ENCODE measurements at regions not wholly inside any gene's neighbourhood (a gene's known extent, or its start where the extent isn't known, plus 50 kb on each side); places are given as distances from the start of the nearest gene placed in this dataset.

GRCh38 chr6:77979204-77979603 lies 326.4 kb downstream of the MEI4 start:
- H3K36me3 ChIP-seq, result no peaks in the 10 kb centered on the region
- H3K4me3 ChIP-seq, result no peak overlapping the region
- DNase-seq, result no peak
- no peak overlapping the region for H3K27ac ChIP-seq
- H3K27me3 ChIP-seq, result no peaks in the 10 kb centered on the region
- no peaks in the 10 kb centered on the region for H3K9me3 ChIP-seq (replicated peaks)
- H3K4me1 ChIP-seq, result no peaks in the 10 kb centered on the region

- H3K4me3 ChIP-seq, result no peak overlapping the region
- H3K4me1 ChIP-seq, result no peaks in the 10 kb centered on the region
- H3K27ac ChIP-seq, result no peak overlapping the region
- H3K9me3 ChIP-seq (replicated peaks), result no peaks in the 10 kb centered on the region; the same call in 1 of the 2 replicates
- DNase-seq, result no peak
- no peaks in the 10 kb centered on the region for H3K36me3 ChIP-seq
- no peaks in the 10 kb centered on the region for H3K27me3 ChIP-seq
These were observed 333.7 kb downstream of the MEI4 start for GRCh38 chr6:77986380-77987034.

- no peak overlapping the region for H3K27ac ChIP-seq
- no peaks in the 10 kb centered on the region for H3K4me1 ChIP-seq
- DNase-seq, result no peak
- H3K27me3 ChIP-seq, result no peaks in the 10 kb centered on the region
- H3K36me3 ChIP-seq, result no peaks in the 10 kb centered on the region
- H3K4me3 ChIP-seq, result no peak overlapping the region
- H3K9me3 ChIP-seq (replicated peaks), result no peaks in the 10 kb centered on the region; the same call in 1 of the 2 replicates
These were observed 334.2 kb downstream of the MEI4 start for GRCh38 chr6:77987035-77987384.

- no peak overlapping the region for H3K4me3 ChIP-seq
- no peaks in the 10 kb centered on the region for H3K27me3 ChIP-seq
- no peak overlapping the region for H3K27ac ChIP-seq
- H3K36me3 ChIP-seq, result no peaks in the 10 kb centered on the region
- no peaks in the 10 kb centered on the region for H3K9me3 ChIP-seq (replicated peaks)
- no peak for DNase-seq
- H3K4me1 ChIP-seq, result no peaks in the 10 kb centered on the region
These were observed 357.3 kb downstream of the MEI4 start for GRCh38 chr6:78010130-78010529.

GRCh38 chr6:78020586-78020985 lies 367.7 kb downstream of the MEI4 start:
- Histone ChIP-seq H3K27ac (no peak overlapping the region), H3K27me3 (no peaks in the 10 kb centered on the region), H3K4me1 (no peaks in the 10 kb centered on the region), H3K4me3 (no peak overlapping the region), H3K36me3 (no peaks in the 10 kb centered on the region), H3K9me3 (replicated peaks) (no peaks in the 10 kb centered on the region)
- no peak for DNase-seq

- no peak overlapping the region for H3K27ac ChIP-seq
- H3K9me3 ChIP-seq (replicated peaks), result no peaks in the 10 kb centered on the region
- no peaks in the 10 kb centered on the region for H3K27me3 ChIP-seq
- DNase-seq, result no peak
- H3K36me3 ChIP-seq, result no peaks in the 10 kb centered on the region
- H3K4me3 ChIP-seq, result no peak overlapping the region
- H3K4me1 ChIP-seq, result no peaks in the 10 kb centered on the region
These were observed 372.7 kb downstream of the MEI4 start for GRCh38 chr6:78025502-78025901.

GRCh38 chr6:78031228-78031627 lies 378.4 kb downstream of the MEI4 start:
- no peak overlapping the region for H3K4me3 ChIP-seq
- no peak overlapping the region for H3K27ac ChIP-seq
- H3K4me1 ChIP-seq, result no peaks in the 10 kb centered on the region
- no peaks in the 10 kb centered on the region for H3K27me3 ChIP-seq
- no peaks in the 10 kb centered on the region; the same call in 1 of the 2 replicates for H3K9me3 ChIP-seq (replicated peaks)
- no peaks in the 10 kb centered on the region for H3K36me3 ChIP-seq
- DNase-seq, result no peak

- H3K27ac ChIP-seq, result no peak overlapping the region
- no peaks in the 10 kb centered on the region for H3K36me3 ChIP-seq
- DNase-seq, result no peak
- no peaks in the 10 kb centered on the region for H3K4me1 ChIP-seq
- no peak overlapping the region for H3K4me3 ChIP-seq
- no peaks in the 10 kb centered on the region for H3K9me3 ChIP-seq (replicated peaks)
- H3K27me3 ChIP-seq, result no peaks in the 10 kb centered on the region
These were observed 406.3 kb downstream of the MEI4 start for GRCh38 chr6:78059171-78059570.

- Histone ChIP-seq H3K4me3 (no peak overlapping the region), H3K9me3 (replicated peaks) (no peaks in the 10 kb centered on the region), H3K4me1 (no peaks in the 10 kb centered on the region), H3K27ac (no peak overlapping the region), H3K27me3 (no peaks in the 10 kb centered on the region), H3K36me3 (no peaks in the 10 kb centered on the region)
- DNase-seq, result no peak
These were observed 410.2 kb downstream of the MEI4 start for GRCh38 chr6:78062993-78063392.

GRCh38 chr6:78076371-78076770 lies 423.5 kb downstream of the MEI4 start:
- no peaks in the 10 kb centered on the region for H3K27me3 ChIP-seq
- H3K36me3 ChIP-seq, result no peaks in the 10 kb centered on the region
- no peak for DNase-seq
- no peak overlapping the region for H3K27ac ChIP-seq
- H3K4me3 ChIP-seq, result no peak overlapping the region
- no peaks in the 10 kb centered on the region for H3K9me3 ChIP-seq (replicated peaks)
- H3K4me1 ChIP-seq, result no peaks in the 10 kb centered on the region

GRCh38 chr6:78089531-78089930 lies 436.7 kb downstream of the MEI4 start:
- no peaks in the 10 kb centered on the region for H3K4me1 ChIP-seq
- H3K27ac ChIP-seq, result no peak overlapping the region
- H3K36me3 ChIP-seq, result no peaks in the 10 kb centered on the region
- H3K9me3 ChIP-seq (replicated peaks), result no peaks in the 10 kb centered on the region
- no peak overlapping the region for H3K4me3 ChIP-seq
- no peaks in the 10 kb centered on the region for H3K27me3 ChIP-seq
- DNase-seq, result no peak

- no peak for DNase-seq
- Histone ChIP-seq H3K4me3 (no peak overlapping the region), H3K4me1 (no peaks in the 10 kb centered on the region), H3K36me3 (no peaks in the 10 kb centered on the region), H3K27ac (no peak overlapping the region), H3K27me3 (no peaks in the 10 kb centered on the region), H3K9me3 (replicated peaks) (no peaks in the 10 kb centered on the region)
These were observed 441.1 kb downstream of the MEI4 start for GRCh38 chr6:78093906-78094305.

GRCh38 chr6:78101387-78101786 lies 448.5 kb downstream of the MEI4 start:
- Histone ChIP-seq H3K4me1 (no peaks in the 10 kb centered on the region), H3K36me3 (no peaks in the 10 kb centered on the region), H3K4me3 (no peak overlapping the region), H3K9me3 (replicated peaks) (no peaks in the 10 kb centered on the region), H3K27me3 (no peaks in the 10 kb centered on the region), H3K27ac (no peak overlapping the region)
- DNase-seq, result no peak

- Histone ChIP-seq H3K4me3 (no peak overlapping the region), H3K9me3 (replicated peaks) (no peaks in the 10 kb centered on the region), H3K27ac (no peak overlapping the region), H3K27me3 (no peaks in the 10 kb centered on the region), H3K4me1 (no peaks in the 10 kb centered on the region), H3K36me3 (no peaks in the 10 kb centered on the region)
- no peak for DNase-seq
These were observed 457.8 kb downstream of the MEI4 start for GRCh38 chr6:78110641-78111040.

- H3K9me3 ChIP-seq (replicated peaks), result no peaks in the 10 kb centered on the region
- no peaks in the 10 kb centered on the region for H3K36me3 ChIP-seq
- H3K27ac ChIP-seq, result no peak overlapping the region
- no peaks in the 10 kb centered on the region for H3K27me3 ChIP-seq
- DNase-seq, result no peak
- H3K4me1 ChIP-seq, result no peaks in the 10 kb centered on the region
- no peak overlapping the region for H3K4me3 ChIP-seq
These were observed 465.1 kb downstream of the MEI4 start for GRCh38 chr6:78117966-78118365.

- no peak overlapping the region for H3K27ac ChIP-seq
- H3K36me3 ChIP-seq, result no peaks in the 10 kb centered on the region
These were observed 478.7 kb downstream of the MEI4 start for GRCh38 chr6:78131521-78131920.

More at GRCh38 chr6:78131521-78131920, 478.7 kb downstream of the MEI4 start:
- Histone ChIP-seq H3K4me3 (no peak overlapping the region), H3K4me1 (no peaks in the 10 kb centered on the region), H3K27me3 (no peaks in the 10 kb centered on the region), H3K9me3 (replicated peaks) (no peaks in the 10 kb centered on the region)
- no peak for DNase-seq
